MCF 10A (cell line): ENCODE measurements at regions not wholly inside any gene's neighbourhood (a gene's known extent, or its start where the extent isn't known, plus 50 kb on each side); places are given as distances from the start of the nearest gene placed in this dataset.

Experiments
- BruUV-seq: library from RNA; stranded (reverse); fragments of 400-500 nt; replicated peaks from 2 replicates; lab custom pipeline; 2021; lab: Mats Ljungman, UMichigan
- CTCF ChIA-PET: fragments of 300-600 bp; sonication (Branson Sonifier 250); formaldehyde crosslinking; extraction: SDS; loops from one replicate; lab custom pipeline; 2021; ENCODE audit warnings: antibody characterized with exemption, inconsistent platforms; lab: Yijun Ruan, JAX
- POLR2A ChIA-PET: fragments of 300-600, 350-650 bp; sonication (Branson Sonifier 250); formaldehyde crosslinking; extraction: SDS; loops from one replicate; lab custom pipeline; 2020; ENCODE audit warnings: antibody characterized with exemption, inconsistent platforms; lab: Yijun Ruan, JAX
- DNase-seq: peaks from one replicate; pipeline ENCODE4 v3.0.0-alpha.2; 2018; ENCODE audit not compliant: unreplicated experiment
- H3K27ac Mint-ChIP-seq: one replicate; pipeline ENCODE4 v1.8.0; 2022; ENCODE audit warnings: mild to moderate bottlenecking, low read depth, mixed read lengths; ENCODE audit not compliant: unreplicated experiment
- H3K27me3 Mint-ChIP-seq: one replicate; pipeline ENCODE4 v1.8.0; 2022; ENCODE audit warnings: mixed read lengths; ENCODE audit not compliant: insufficient read depth, unreplicated experiment
- H3K36me3 Mint-ChIP-seq: one replicate; pipeline ENCODE4 v1.8.0; 2022; ENCODE audit warnings: mild to moderate bottlenecking, moderate library complexity, mixed read lengths; ENCODE audit not compliant: insufficient read depth, unreplicated experiment
- H3K4me1 Mint-ChIP-seq: one replicate; pipeline ENCODE4 v1.8.0; 2022; ENCODE audit warnings: mixed read lengths; ENCODE audit not compliant: insufficient read depth, unreplicated experiment
- H3K4me3 Mint-ChIP-seq: one replicate; pipeline ENCODE4 v1.8.0; 2022; ENCODE audit warnings: mild to moderate bottlenecking, moderate library complexity, mixed read lengths; ENCODE audit not compliant: unreplicated experiment
- H3K9me3 Mint-ChIP-seq: one replicate; pipeline ENCODE4 v1.8.0; 2022; ENCODE audit warnings: mixed read lengths; ENCODE audit not compliant: unreplicated experiment
- intact Hi-C: fragments of 100-400 bp; cut with micrococcal nuclease; formaldehyde crosslinking; loops from 2 replicates; pipeline ENCODE4 v1.14.1; 2022
- TF ChIP-seq, protein P1 (sequence below): fragments of 200-600 bp; IDR thresholded peaks from one replicate; pipeline ENCODE4 v1.8.0; 2022; ENCODE audit warnings: antibody characterized with exemption, mild to moderate bottlenecking; ENCODE audit not compliant: unreplicated experiment

DNA sequence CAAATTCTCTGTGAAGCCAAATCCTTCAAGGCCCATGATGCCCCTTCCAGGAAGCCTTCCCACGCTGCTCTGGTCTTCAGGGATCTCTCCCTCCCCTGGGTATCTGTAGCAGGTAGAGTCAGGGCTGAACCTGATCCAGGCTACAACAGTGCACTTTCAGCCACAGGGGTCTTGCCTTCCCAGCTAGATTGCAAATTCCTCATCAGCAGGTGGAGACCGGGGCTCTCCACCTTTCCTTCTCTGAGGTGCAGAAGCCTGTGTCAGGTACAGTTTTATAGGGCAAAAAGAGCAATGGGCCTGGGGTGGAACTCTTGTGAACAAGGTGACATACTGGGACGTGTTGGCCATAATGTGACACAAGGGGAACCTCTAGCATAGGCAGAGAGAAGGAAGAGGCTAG is 312.9 kb downstream of the MYCN start:
- peaks cover 21% of the 10 kb centered on the region for H3K27me3 Mint-ChIP-seq
- intact Hi-C loops, result no loop called here
- H3K9me3 Mint-ChIP-seq, result peaks cover 8% of the 10 kb centered on the region
- DNase-seq, result no peak
- TF ChIP-seq, protein P1, sequence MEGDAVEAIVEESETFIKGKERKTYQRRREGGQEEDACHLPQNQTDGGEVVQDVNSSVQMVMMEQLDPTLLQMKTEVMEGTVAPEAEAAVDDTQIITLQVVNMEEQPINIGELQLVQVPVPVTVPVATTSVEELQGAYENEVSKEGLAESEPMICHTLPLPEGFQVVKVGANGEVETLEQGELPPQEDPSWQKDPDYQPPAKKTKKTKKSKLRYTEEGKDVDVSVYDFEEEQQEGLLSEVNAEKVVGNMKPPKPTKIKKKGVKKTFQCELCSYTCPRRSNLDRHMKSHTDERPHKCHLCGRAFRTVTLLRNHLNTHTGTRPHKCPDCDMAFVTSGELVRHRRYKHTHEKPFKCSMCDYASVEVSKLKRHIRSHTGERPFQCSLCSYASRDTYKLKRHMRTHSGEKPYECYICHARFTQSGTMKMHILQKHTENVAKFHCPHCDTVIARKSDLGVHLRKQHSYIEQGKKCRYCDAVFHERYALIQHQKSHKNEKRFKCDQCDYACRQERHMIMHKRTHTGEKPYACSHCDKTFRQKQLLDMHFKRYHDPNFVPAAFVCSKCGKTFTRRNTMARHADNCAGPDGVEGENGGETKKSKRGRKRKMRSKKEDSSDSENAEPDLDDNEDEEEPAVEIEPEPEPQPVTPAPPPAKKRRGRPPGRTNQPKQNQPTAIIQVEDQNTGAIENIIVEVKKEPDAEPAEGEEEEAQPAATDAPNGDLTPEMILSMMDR, result no peak
- BruUV-seq, result no TSS peak
- H3K4me3 Mint-ChIP-seq, result no peak overlapping the region
- H3K27ac Mint-ChIP-seq, result no peak overlapping the region
- ChIA-PET CTCF (no interaction called here), POLR2A (no interaction called here)
- H3K4me1 Mint-ChIP-seq, result no peaks in the 10 kb centered on the region
- no peaks in the 10 kb centered on the region for H3K36me3 Mint-ChIP-seq

DNA sequence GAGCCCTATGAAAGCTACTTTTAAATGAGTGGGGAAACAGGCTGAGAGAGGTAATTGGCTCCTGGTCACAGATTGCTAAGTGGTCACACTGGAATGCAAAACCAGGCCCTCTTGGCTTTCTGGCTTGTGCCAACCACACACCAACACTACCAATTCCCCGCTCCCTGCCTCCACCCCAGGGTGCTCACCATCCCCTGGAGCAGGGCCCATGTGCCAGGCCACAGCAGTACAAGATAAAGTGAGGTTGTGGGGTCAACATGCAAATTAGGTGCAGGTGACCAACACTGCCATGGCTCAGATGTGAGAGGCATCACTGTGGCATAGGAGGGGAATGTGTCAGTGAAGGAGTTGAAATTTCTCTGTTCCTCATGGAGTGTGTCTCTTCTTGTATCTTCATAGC is 312.5 kb downstream of the MYCN start:
- POLR2A ChIA-PET, result no interaction called here
- Mint-ChIP-seq H3K4me3 (no peak overlapping the region), H3K36me3 (no peaks in the 10 kb centered on the region), H3K9me3 (peaks cover 8% of the 10 kb centered on the region), H3K27me3 (peaks cover 17% of the 10 kb centered on the region), H3K27ac (no peak overlapping the region), H3K4me1 (no peaks in the 10 kb centered on the region)
- intact Hi-C loops, result no loop called here
- no TSS peak for BruUV-seq
- DNase-seq, result no peak
- TF ChIP-seq, protein P1, result no peak
- CTCF ChIA-PET, result interaction anchor here (1.5 kb wide), 1 partner anchor 12 kb away, joined by 3 read pairs; no protein-coding TSS in a partner anchor

DNA sequence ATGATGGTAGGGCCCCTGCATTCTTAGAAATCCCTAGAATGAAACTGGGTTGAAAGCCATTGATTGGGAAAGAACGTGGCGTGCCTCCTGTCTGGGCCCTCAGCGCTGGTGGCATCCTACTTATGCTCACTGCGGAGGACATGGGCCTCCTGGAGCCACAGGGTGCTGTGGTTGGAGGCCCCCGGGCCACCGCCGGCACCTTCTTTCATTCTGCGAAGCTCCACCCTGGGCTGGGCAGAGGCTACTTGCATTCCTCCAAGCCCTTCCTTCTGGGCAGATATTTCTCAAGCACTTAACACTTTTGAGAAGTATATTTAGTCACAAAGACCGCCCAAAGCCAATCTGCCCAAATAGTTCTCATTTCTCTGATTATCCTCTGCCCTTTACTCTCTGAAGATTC is 311.9 kb downstream of the MYCN start:
- no peak overlapping the region for H3K4me3 Mint-ChIP-seq
- BruUV-seq, result no TSS peak
- ChIA-PET CTCF (interaction anchor here (0.6 to 1.5 kb wide), 3 partner anchors 12 to 236 kb away, joined by 3 to 4 read pairs (median 4); no protein-coding TSS in a partner anchor), POLR2A (no interaction called here)
- H3K27me3 Mint-ChIP-seq, result peaks cover 12% of the 10 kb centered on the region
- TF ChIP-seq, protein P1, result no peak
- peaks cover 8% of the 10 kb centered on the region for H3K9me3 Mint-ChIP-seq
- no peaks in the 10 kb centered on the region for H3K4me1 Mint-ChIP-seq
- no peak overlapping the region for H3K27ac Mint-ChIP-seq
- intact Hi-C loops, result no loop called here
- DNase-seq, result no peak
- H3K36me3 Mint-ChIP-seq, result no peaks in the 10 kb centered on the region

DNA sequence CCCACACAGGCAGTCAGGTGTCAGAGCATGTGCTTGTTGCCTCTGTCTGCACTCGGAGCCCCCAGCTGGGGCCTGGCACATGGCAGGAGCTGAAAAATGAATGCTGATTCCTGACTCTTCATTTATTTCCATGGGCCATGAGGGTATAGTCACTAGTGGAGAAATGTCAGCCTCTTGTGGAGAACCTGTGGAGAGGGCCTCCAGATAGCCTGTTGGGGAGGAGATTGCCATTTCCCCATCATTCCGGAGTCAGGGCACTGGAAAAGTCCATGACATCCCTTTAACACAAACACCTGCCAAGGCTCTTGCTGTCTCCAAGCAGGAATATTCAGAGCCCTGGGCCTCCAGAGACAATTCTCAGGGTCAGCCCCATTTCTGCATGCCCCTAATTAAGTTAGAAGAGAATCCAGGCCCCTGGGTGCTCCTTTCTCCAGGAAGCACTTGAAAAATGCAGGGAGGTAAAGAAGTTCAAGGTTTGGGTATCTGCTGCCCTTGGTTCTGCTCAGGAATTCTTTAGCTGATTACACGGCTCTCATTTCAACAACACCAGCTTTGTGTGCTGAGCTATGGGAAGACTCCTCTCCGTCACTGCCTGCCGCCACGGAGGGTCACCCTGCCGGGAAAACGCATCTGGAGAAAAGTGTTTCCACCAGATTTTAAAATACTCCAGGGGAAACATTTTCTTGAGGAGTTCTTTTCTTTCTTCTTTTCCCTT is 311.3 kb downstream of the MYCN start:
- H3K27me3 Mint-ChIP-seq, result peaks cover 12% of the 10 kb centered on the region
- H3K4me3 Mint-ChIP-seq, result no peak overlapping the region
- POLR2A ChIA-PET, result no interaction called here
- DNase-seq, result no peak
- no peak overlapping the region for H3K27ac Mint-ChIP-seq
- no peaks in the 10 kb centered on the region for H3K4me1 Mint-ChIP-seq
- H3K36me3 Mint-ChIP-seq, result no peaks in the 10 kb centered on the region
- H3K9me3 Mint-ChIP-seq, result peaks cover 8% of the 10 kb centered on the region
- CTCF ChIA-PET, result interaction anchor here (0.6 to 1.5 kb wide), 6 partner anchors 11 to 237 kb away, joined by 3 to 5 read pairs (median 4); no protein-coding TSS in a partner anchor
- TF ChIP-seq, protein P1, result no peak
- intact Hi-C loops, result no loop called here
- no TSS peak for BruUV-seq
